HG03135 (cell line): ENCODE measurements at regions not wholly inside any gene's neighbourhood (a gene's known extent, or its start where the extent isn't known, plus 50 kb on each side); places are given as distances from the start of the nearest gene placed in this dataset.

ENCODE experiments used
- ATAC-seq: cut with Tn5 transposase; IDR thresholded peaks from one replicate; pipeline ENCODE4 v1.9.1; 2021; ENCODE audit warnings: mild to moderate bottlenecking, moderate library complexity; ENCODE audit not compliant: unreplicated experiment

DNA sequence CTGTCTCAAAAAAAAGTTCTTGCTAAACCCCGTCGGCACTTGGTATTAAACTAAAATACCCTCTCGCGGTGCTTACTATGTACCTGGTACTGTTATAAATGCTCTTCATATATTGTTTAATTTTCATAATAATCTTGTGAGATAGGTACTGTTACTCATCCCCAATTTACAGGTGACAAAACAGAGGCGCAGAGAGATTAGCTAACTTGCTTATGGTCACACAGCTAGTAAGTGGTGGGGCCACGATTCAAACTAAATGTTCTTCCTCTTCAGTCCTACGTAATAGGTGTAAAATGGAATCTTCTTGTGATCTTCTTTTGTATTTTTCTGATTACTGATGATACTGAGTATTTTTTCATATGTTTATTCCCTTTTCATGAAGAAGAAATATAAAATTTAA, 51.3 kb downstream of the TET3 start:
- no peak for ATAC-seq

DNA sequence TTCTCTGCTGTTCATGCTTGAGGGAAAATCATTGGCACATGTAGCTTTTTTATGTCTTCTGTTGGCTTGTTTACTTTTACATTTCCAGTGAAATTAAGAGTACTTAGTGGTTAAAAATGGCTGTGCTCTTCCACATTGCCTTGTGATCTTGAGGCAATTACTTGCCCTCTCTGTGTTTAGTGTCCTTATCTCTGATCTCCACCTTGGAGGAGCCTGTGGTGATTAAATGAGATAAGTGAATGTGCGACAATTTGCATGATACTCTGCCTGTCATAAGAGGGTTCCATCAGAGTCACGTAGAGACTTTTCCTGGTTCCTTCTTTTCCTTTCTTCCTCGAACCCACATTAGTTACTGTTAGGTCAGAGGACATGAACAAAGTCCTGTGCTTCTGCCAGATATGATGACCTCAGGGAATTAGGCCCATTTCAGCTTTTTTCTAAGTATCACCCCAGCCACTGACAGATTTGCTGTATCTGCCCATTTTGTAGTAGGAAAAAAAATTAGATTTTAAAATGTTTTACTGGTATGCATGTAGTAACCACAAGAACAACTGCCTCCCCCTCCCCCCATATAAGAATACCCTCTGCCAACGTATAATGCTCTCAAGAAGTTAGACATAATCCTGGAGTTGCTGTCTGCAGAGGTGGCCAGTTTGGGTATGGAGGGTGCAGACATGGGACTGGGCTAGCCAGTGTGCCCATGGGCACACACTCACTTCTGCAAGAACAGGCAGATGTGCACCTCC, 51.9 kb downstream of the TET3 start:
- ATAC-seq = no peak

DNA sequence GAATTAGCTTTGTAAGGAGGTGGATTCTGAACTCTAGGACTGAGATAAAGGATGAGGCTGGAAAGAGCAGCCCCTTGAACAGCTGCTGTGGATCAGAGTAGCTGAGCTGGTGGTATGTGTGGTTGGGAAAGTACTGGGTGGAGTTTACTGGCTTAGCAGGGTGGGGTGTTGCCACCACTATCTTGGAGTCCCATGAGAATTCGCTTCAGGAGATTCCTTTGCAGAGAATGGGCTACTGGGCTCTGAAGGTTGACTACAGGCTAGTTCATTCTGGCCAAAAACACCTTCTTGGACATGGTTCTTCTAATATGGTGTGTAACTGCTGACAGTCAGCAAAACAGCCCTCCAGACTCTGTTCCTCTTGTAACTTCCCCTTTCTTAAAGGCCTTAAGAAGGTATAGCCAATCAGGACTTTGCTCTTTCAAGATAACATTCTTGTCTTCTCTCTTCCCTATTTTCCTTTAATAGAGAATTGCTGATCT, 52.7 kb downstream of the TET3 start:
- ATAC-seq = peak; percentile 53

DNA sequence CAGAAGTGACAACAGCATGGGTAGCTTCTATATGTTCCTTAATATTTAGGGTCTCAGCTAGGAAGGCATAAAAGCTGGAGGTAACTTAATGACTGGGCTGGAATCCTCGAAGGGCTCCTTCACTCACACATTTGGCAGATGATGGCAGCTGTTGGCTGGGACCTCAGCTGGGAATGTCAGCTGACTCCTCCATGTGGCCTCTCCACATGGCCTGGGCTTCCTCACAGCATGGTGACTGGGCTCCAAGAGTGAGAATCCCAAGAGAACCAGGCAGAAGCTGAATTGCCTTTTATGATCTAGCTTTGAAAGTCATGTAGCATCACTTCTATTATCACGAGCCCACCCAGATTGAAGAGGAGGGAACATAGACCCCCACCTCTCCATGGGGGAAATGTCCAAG, 54.9 kb downstream of the TET3 start:
- no peak for ATAC-seq

DNA sequence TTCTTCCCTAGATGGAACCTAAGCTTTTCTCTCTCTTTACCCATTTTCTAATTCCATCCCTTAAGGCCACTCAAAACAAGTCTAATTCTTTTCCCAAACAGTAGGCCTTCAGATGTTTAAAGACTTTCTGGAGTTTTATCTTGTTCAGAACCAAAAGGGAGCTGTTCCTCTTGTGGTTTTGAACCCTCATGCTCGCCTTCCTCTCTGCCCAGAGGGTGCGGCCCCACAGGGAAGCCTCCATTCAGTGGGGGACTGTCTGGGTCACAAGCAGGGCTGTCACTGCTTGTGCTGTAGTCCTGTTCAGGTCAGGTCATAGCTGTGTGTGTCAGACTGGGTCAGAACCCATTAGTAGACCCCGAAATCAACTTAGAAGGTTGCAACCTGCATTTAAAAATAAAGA, 56.5 kb downstream of the TET3 start:
- no peak for ATAC-seq

DNA sequence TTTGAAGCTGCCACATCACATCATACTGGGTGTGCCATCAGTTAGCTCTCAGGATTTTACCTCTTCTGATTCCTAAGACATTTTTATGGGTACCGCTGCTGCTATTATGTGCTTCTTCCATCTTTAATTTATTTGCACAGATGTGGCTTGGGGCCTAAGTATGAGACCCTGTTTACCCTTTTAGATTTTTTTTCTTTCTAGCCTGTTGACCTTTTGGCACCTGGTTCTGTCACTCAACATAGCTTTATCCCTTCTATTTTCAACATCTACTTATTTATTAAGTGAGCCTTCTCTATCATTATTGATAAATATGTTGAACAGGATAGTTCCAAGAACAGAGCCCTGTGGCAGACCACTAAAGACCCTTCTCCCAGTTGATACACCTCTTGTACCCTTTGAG, 57.0 kb downstream of the TET3 start:
- no peak for ATAC-seq

DNA sequence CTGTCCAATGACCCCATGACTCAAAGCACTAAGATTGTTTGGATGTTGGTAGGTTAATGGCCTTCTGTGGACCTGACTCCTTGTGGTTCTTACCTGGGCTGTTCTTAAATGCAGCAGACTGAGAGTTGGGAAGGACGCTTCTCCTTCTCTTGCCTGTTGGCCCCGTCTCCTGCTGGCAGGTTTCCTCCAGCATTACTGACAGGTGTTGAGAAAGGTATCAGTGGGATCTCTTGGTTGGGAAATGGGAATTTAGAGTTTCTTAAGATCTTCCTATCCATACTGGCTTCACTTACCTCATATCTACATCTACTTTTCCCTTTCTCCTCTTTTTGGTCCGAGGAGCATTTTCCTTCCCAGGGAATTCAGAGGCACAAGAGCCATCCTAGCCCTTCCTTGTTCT, 57.9 kb downstream of the TET3 start:
- no peak for ATAC-seq

DNA sequence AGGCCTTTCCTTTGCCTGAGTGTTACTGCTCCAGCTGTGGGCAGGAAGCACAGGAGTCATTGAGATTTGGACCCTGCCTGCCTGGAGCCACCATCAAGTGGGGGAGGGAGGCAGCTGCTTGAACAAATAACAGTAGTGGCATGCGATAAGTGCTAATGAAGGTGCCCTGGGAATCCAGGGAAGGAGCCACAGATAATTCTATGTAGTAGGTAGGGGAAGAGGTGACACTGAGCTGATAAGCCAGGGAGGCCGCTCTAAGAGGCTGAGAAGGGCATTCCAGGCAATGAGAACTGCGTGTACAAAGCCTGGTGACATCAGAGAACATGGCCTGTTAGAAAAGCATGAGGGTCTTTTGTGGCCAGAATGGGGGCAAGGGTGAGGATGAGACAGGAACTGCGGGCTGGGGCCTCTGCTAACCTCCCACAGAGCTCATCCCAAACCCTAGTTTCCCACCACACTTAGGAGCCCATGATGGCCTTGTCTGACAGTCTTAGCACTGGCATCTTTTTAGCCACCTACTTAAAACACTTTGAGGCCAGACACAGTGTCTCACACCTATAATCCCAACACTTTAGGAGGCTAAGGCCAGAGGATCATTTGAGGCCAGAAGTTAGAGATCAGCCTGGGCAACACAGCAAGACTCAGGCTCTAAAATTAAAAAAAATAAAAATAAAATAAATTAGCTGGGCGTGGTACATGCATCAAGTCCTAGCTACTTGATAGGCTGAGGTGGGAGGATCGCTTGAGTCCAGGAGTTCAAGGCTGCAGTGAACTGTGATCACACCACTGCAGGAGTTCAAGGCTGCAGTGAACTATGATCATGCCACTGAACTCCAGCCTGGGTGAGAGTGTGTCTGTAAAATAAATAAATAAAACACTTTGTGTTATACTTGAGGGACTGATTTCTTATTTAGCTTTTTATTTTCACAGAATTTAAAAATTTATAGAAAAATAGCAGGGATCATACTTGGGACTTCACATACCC, 58.9 kb downstream of the TET3 start:
- ATAC-seq = no peak

DNA sequence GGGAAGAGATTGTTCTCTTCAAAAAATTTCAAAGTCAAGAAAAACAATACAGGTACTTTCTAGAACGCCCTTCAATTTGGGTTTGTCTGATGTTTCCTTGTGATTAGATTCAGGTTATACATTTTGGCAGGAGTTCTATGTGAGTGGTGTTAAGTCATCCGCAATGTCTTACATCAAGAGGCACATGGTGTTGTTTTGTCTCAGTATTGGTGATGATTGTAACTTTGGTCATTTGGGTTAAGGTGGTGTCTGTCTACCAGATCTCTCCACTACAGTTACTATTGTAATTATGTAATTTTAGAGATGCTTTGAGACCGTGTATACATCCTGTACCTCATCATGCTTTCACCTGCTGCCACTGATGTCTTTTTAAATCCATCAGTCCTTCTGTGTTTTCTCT, 60.3 kb downstream of the TET3 start:
- no peak for ATAC-seq

DNA sequence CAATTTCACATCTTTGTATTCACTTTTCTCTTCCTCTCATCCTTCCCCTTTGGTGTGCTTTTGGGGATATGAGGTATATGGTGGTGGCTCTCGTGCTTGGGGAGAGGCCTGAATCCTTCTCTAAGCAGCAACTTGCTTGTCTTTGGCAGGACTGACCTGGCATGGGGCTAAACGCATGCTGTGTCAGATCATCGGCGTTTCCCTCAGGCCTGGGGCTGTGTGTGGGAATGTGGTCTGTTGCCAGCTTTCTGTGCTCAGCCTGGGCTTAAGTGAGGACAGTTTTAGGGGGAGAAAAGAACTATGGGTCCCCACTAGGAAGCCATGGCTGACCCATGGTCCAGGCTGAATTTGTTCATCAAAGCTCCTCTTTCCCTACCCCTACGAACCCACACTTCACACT, 60.7 kb downstream of the TET3 start:
- ATAC-seq = no peak

DNA sequence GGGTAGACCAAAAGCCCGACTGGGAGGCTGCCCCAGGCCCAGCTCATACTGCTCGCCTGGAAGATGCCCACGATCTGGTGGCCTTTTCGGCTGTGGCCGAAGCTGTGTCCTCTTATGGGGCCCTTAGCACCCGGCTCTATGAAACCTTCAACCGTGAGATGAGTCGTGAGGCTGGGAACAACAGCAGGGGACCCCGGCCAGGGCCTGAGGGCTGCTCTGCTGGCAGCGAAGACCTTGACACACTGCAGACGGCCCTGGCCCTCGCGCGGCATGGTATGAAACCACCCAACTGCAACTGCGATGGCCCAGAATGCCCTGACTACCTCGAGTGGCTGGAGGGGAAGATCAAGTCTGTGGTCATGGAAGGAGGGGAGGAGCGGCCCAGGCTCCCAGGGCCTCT, 61.7 kb downstream of the TET3 start:
- ATAC-seq = no peak

DNA sequence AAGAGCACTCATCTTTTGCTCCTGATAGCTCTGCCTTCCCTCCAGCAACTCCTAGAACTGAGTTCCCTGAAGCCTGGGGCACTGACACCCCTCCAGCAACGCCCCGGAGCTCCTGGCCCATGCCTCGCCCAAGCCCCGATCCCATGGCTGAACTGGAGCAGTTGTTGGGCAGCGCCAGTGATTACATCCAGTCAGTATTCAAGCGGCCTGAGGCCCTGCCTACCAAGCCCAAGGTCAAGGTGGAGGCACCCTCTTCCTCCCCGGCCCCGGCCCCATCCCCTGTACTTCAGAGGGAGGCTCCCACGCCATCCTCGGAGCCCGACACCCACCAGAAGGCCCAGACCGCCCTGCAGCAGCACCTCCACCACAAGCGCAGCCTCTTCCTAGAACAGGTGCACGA, 62.4 kb downstream of the TET3 start:
- ATAC-seq = no peak

DNA sequence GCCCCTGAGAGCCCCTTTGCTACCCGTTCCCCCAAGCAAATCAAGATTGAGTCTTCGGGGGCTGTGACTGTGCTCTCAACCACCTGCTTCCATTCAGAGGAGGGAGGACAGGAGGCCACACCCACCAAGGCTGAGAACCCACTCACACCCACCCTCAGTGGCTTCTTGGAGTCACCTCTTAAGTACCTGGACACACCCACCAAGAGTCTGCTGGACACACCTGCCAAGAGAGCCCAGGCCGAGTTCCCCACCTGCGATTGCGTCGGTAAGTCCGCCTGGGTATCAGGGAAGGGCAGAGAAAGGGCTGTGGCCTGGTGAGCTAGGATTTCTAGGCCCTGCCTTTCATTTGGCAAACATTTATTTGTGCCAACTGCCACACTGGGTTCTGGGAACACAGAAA, 63.4 kb downstream of the TET3 start:
- ATAC-seq = no peak

DNA sequence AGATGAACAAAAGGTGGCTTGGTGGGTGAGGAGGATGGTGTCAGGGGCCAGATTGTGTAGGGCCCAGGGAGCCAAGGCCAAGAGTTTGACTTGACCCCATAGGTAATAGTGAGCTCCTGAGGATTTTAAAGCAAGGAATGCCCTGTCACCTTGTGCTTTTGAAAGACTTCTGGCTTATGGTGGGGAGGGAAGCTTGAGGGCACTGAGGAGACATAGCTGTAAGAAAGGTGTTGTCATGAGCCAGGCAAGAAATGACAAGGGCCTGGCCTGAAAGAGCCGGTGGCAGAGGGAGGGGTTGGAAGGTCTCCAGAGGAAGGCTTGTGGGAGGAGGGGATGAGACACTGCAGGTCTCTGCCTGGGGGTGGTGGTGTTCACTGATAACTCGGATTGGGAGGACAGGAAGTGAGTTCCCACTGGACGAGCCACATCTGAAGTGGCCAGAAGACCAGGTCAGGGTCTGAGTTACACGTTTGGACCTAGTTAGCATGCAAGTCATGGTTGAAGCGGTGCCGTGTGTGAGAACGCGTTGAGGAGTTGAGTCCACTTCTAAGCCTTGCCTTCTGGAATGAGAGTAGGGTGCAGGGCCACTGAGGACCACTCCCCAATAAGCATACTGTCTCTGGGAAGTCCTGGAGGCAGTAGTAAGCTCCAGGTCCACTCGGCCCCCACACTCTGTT, 64.3 kb downstream of the TET3 start:
- ATAC-seq = no peak

DNA sequence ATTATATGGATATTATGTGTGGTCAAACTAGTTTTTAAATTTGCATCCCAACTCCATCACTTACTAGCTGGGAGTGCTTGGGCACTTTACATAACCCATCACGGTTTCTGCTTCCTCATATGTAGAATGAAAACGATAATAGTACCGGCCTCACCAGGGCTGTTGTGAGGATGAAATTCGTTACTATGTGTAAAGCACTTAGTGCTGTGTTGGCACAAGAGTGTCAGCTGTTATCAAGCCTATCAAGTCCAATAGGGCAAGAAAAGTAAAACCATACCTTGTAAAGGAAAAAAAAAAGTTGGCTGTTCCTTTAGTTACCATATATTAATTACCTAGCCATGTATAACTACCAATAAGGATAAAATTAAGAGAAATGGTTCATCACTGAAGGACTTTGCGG, 65.4 kb downstream of the TET3 start:
- no peak for ATAC-seq

DNA sequence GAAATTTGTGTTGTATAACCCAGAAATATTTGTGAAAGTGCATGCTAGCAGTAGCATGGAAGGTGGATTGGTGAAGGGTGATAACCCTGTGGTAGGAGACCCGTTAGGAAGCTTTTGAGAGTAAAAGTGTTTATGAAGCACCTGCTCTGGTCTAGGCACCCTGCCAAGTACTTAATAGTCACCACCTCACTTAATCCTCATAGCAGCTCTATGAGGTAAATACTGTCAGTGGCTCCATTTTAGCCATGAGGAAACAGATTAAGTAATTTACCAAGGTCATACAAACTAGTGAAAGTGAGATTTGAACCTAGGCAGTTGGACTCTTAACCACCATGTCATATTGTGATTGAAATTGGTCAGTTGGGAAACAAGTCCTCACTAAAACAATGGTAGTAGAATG, 66.8 kb downstream of the TET3 start:
- no peak for ATAC-seq

DNA sequence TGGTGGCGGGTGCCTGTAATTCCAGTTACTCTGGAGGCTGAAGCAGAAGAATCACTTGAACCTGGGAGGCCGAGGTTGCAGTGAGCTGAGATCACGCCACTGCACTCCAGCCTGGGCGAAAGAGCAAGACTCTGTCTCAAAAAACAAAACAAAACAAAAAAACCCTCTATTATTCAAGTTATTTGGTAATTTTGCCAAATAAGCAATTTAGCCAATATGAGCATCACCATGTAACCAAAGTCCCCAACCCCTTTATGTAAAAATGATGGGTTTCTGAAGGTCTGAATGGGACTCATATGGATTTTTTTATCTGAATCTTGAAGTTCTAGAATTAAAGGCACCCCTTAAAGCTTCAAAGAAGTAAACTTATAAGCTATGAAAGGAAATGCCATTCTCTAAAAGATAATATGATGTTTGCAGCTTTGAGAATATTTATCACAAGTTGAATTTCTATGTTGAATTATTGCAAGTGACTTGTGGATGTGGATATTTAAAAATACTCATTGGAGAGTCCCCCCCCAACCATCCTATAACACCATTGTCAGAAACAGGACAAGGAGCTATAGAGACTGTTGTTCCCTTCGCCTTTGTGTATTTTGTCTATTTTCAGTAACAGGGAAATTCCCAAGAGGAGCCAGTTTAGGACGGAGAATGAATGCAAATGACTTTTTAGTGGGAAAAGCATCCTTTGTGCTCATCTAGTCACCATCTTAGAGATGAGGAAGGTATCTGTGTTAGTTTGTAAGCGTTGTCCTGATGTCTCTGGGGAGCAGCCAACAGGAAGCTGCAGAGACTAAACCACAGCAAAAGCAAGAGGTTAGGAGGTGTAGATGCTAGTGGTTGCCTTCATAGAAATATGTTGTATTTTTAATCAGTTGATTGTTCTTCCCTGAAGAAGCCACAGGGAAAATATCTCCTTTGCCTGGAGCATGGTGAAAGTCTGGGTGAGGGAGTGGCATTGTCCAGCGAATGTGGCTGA, 68.3 kb downstream of the TET3 start:
- no peak for ATAC-seq

DNA sequence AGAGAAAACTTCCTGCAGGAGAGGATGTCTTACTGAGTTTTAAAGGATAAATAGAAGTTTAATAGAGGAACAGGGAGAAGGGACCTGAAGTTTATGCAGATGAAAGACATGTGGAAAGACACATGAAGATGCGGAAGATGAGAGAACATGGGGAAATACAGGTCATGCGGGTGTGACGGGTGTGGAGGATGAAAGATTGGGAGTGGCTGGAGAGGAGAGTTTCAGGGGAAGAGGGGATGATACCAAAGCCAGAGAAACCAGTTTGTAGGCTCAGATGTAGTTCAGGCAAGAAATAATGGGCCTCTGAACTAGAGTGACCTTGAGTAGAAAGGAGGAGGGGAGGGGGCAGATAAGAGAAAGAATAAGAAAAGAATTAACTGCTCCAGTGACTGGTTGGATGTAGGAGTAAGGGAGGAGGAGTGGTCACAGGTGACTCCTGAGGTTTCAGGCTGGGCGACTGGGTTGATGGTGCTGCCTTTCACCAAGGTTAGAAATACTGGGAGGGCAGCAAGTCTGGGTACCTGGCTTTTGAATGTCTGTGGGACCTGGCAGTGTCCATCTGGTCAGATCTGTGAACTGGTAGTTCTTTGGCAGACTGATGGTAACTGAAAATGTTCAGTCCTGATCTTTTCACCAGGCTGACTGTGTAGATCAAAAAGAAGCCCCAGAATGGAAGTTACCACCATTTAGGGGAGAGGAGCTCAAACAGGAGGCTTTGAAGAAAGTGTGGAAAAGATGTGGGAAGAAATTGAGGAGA, 69.4 kb downstream of the TET3 start:
- ATAC-seq = no peak

DNA sequence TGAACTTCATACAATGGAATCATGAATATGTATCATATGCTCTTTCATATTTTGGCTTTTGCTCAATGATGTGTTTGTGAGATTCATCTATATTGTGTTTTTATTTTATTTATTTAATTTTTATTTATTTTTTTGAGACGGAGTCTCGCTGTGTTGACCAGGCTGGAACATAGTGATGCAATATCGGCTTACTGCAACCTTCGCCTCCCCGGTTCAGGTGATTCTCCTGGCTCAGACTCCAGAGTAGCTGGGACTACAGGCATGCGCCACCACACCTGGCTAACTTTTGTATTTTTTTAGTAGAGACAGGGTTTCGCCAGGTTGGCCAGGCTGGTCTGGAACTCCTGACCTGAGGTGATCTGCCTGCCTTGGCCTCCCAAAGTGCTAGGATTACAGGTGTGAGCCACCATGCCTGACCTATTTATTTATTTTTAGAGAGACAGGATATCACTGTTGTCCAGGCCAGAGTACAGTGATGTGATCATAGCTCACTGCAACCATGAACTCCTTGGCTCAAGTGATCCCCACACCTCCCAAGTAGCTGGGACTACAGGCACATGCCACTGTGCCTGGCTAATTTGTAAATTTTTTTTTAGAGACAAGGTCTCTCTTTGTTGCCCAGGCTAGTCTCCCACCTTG, 74.5 kb downstream of the TET3 start:
- ATAC-seq = no peak
